PC-9 (cell line): ENCODE measurements at regions not wholly inside any gene's neighbourhood (a gene's known extent, or its start where the extent isn't known, plus 50 kb on each side); places are given as distances from the start of the nearest gene placed in this dataset.

Source experiments
- BruUV-seq: library from RNA; stranded (reverse); fragments of 400-500 nt; replicated peaks from 2 replicates; lab custom pipeline; 2021; lab: Mats Ljungman, UMichigan
- CTCF ChIA-PET: fragments of 300-600 bp; sonication (Branson Sonifier 250); formaldehyde crosslinking; loops from one replicate; lab custom pipeline; 2022; ENCODE audit warnings: antibody characterized with exemption; lab: Charles Lee
- POLR2A ChIA-PET: fragments of 300-600 bp; sonication (Branson Sonifier 250); formaldehyde crosslinking; loops from one replicate; lab custom pipeline; 2022; ENCODE audit warnings: antibody characterized with exemption; ENCODE audit not compliant: unreplicated experiment; lab: Charles Lee
- DNase-seq, 2 experiments: peaks; one replicate each; pipeline versions ENCODE4 v3.0.0 to v3.0.0-alpha.2; 2015 to 2022; ENCODE audit warnings: mixed read lengths in 1 of 2
- H2AFZ ChIP-seq: fragments of 200-600 bp; sonication (generic); 2 replicates; pipeline ENCODE4 v1.8.1; 2017; ENCODE audit warnings: antibody characterized with exemption
- H3F3A ChIP-seq: fragments of 200-600 bp; sonication (generic); 2 replicates; pipeline ENCODE4 v1.8.1; 2017; ENCODE audit warnings: antibody characterized with exemption, mild to moderate bottlenecking, low read depth; ENCODE audit not compliant: insufficient read depth
- H3K27ac ChIP-seq: fragments of 200-600 bp; sonication (generic); 2 replicates; pipeline ENCODE4 v1.6.1; 2016; ENCODE audit warnings: mixed run types
- H3K27me3 ChIP-seq: fragments of 200-600 bp; sonication (generic); 2 replicates; pipeline ENCODE4 v1.6.1; 2016; ENCODE audit warnings: low read depth, mixed run types; ENCODE audit not compliant: insufficient read depth
- H3K36me3 ChIP-seq: fragments of 200-600 bp; sonication (generic); 2 replicates; pipeline ENCODE4 v1.6.1; 2016; ENCODE audit warnings: low read depth, mixed run types
- H3K4me1 ChIP-seq: fragments of 200-600 bp; sonication (generic); replicated peaks from 2 replicates; pipeline ENCODE4 v1.6.1; 2016; ENCODE audit warnings: mixed run types; ENCODE audit not compliant: insufficient read depth
- H3K4me2 ChIP-seq: fragments of 200-600 bp; sonication (generic); 2 replicates; pipeline ENCODE4 v1.6.1; 2017; ENCODE audit warnings: mixed run types
- H3K4me3 ChIP-seq: fragments of 200-600 bp; sonication (generic); 2 replicates; pipeline ENCODE4 v1.6.1; 2016; ENCODE audit warnings: mixed run types
- H3K79me2 ChIP-seq: fragments of 200-600 bp; sonication (generic); 2 replicates; pipeline ENCODE4 v1.6.1; 2017; ENCODE audit warnings: low read depth, mixed run types
- H3K9me2 ChIP-seq: fragments of 200-600 bp; sonication (generic); 2 replicates; pipeline ENCODE4 v1.8.1; 2017; ENCODE audit warnings: mild to moderate bottlenecking; ENCODE audit not compliant: insufficient read depth
- H3K9me3 ChIP-seq: fragments of 200-600 bp; sonication (generic); 2 replicates; pipeline ENCODE4 v1.8.1; 2016; ENCODE audit warnings: low read depth; ENCODE audit not compliant: insufficient read depth
- H4K20me1 ChIP-seq: fragments of 200-600 bp; sonication (generic); 2 replicates; pipeline ENCODE4 v1.8.1; 2017; ENCODE audit not compliant: insufficient read depth
- EZH2 ChIP-seq: fragments of 200-600 bp; sonication (generic); IDR thresholded peaks from 2 replicates; pipeline ENCODE4 v1.8.0; 2017; ENCODE audit warnings: antibody characterized with exemption, low read depth
- intact Hi-C: fragments of 100-400 bp; cut with micrococcal nuclease; formaldehyde crosslinking; loops from one replicate; pipeline ENCODE4 v1.10.0; 2022; ENCODE audit not compliant: unreplicated experiment
- TF ChIP-seq, protein P1 (sequence below): fragments of 200-600 bp; sonication (generic); conservative IDR thresholded peaks from 2 replicates; pipeline ENCODE4 v1.6.1; 2017; ENCODE audit warnings: mixed run types, antibody characterized with exemption, mild to moderate bottlenecking, moderate library complexity

DNA sequence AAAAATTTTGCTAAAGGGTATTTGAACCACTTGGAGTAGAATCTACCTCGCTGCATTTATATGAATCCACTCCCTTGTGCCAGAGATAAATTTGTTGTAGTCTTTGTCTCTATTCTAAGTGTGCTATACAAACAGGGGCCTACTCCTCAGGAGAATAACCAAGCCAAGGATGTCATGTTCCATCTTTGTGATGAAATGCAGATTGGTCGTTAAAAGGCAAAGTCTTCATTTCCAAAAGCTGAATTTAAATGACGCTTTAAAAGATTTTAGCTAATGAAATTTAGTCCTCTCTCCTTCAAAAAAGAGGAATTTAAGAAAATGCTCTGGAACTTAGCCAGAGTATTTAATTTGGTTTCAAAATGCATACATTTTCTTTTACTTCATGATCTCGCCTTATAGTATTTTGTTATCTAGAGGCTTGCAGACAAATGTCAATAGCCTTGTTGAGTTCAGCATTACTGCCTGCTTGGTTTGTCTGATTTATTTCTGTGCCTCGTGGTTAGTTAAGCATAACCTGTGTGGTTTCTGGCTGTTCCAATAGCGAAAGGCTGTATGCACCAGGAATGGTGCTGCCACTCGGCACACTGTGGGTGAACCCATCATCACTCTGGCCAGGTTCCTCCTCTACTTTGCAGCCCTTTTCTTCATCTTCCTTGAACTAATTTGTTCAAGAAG, 417.6 kb downstream of the ZNF521 start:
- no peaks in the 10 kb centered on the region for H3K27me3 ChIP-seq
- POLR2A ChIA-PET: no interaction called here
- no peak for TF ChIP-seq EZH2
- no peaks in the 10 kb centered on the region for H3K9me2 ChIP-seq
- CTCF ChIA-PET: no interaction called here
- no peaks in the 10 kb centered on the region for H3K79me2 ChIP-seq
- no TSS peak for BruUV-seq
- intact Hi-C loops: no loop called here
- H3K4me3 ChIP-seq: no peak overlapping the region
- H4K20me1 ChIP-seq: no peaks in the 10 kb centered on the region
- H2AFZ ChIP-seq: no peak overlapping the region
- no peak overlapping the region for H3K4me2 ChIP-seq
- no peaks in the 10 kb centered on the region for H3K9me3 ChIP-seq
- H3F3A ChIP-seq: no peaks in the 10 kb centered on the region
- H3K4me1 ChIP-seq: no peaks in the 10 kb centered on the region
- no peak for DNase-seq
- no peak overlapping the region for H3K27ac ChIP-seq
- no peaks in the 10 kb centered on the region for H3K36me3 ChIP-seq

DNA sequence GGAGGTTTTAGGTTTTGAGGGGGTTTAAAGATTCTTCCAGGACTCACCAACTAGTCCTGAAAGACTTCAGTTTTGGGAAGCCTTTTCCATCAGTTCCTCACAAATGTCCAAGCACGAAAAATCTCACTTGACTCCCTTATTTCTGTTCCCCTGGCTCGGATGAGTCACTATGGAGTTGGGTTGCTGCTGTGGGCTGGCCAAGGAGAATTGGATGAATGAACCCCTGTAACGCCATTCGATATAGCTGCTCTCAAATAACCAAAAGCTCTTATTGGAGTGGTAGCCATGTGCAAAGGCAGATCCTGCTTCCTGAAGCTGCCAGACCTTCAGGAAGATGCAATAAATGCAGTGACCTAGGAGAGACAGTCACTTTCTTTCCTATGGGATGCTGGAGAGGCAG, 417.0 kb downstream of the ZNF521 start:
- no peaks in the 10 kb centered on the region for H3K4me1 ChIP-seq
- no peaks in the 10 kb centered on the region for H3F3A ChIP-seq
- DNase-seq: no peak
- H3K27ac ChIP-seq: no peak overlapping the region
- H3K4me3 ChIP-seq: no peak overlapping the region
- no peaks in the 10 kb centered on the region for H3K9me3 ChIP-seq
- intact Hi-C loops: no loop called here
- no peaks in the 10 kb centered on the region for H3K27me3 ChIP-seq
- H3K36me3 ChIP-seq: no peaks in the 10 kb centered on the region
- POLR2A ChIA-PET: no interaction called here
- no peaks in the 10 kb centered on the region for H3K9me2 ChIP-seq
- no TSS peak for BruUV-seq
- CTCF ChIA-PET: no interaction called here
- no peaks in the 10 kb centered on the region for H3K79me2 ChIP-seq
- TF ChIP-seq, protein P1, sequence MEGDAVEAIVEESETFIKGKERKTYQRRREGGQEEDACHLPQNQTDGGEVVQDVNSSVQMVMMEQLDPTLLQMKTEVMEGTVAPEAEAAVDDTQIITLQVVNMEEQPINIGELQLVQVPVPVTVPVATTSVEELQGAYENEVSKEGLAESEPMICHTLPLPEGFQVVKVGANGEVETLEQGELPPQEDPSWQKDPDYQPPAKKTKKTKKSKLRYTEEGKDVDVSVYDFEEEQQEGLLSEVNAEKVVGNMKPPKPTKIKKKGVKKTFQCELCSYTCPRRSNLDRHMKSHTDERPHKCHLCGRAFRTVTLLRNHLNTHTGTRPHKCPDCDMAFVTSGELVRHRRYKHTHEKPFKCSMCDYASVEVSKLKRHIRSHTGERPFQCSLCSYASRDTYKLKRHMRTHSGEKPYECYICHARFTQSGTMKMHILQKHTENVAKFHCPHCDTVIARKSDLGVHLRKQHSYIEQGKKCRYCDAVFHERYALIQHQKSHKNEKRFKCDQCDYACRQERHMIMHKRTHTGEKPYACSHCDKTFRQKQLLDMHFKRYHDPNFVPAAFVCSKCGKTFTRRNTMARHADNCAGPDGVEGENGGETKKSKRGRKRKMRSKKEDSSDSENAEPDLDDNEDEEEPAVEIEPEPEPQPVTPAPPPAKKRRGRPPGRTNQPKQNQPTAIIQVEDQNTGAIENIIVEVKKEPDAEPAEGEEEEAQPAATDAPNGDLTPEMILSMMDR: no peak
- no peak for TF ChIP-seq EZH2
- no peaks in the 10 kb centered on the region for H4K20me1 ChIP-seq
- H3K4me2 ChIP-seq: no peak overlapping the region
- H2AFZ ChIP-seq: no peak overlapping the region

DNA sequence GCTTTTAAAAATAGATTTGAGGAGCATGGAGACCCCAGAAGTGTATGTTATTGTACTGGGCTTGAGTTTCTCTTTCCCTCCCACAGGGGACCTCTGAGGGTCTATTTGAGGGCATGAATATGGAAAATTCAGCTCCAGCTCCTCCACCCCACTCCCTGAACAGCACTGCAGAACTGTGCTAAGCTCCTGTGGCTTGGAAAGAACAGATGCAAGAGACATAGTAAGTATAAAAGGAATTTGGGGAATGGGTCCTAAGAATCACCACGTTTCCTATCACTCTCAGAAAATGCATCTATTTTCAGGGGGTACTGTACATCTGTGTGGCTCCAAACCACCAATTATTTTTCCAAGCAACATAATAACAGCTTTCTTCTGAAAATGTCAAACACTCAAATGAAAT, 416.1 kb downstream of the ZNF521 start:
- H4K20me1 ChIP-seq: no peaks in the 10 kb centered on the region
- H3K9me2 ChIP-seq: no peaks in the 10 kb centered on the region
- no peak overlapping the region for H3K27ac ChIP-seq
- no peaks in the 10 kb centered on the region for H3K79me2 ChIP-seq
- POLR2A ChIA-PET: no interaction called here
- intact Hi-C loops: no loop called here
- no peak overlapping the region for H3K4me2 ChIP-seq
- no peaks in the 10 kb centered on the region for H3K9me3 ChIP-seq
- H3K27me3 ChIP-seq: no peaks in the 10 kb centered on the region
- DNase-seq: no peak
- H3F3A ChIP-seq: no peaks in the 10 kb centered on the region
- no TSS peak for BruUV-seq
- no peak for TF ChIP-seq EZH2
- TF ChIP-seq, protein P1: no peak
- H3K36me3 ChIP-seq: no peaks in the 10 kb centered on the region
- H3K4me1 ChIP-seq: no peaks in the 10 kb centered on the region
- CTCF ChIA-PET: no interaction called here
- no peak overlapping the region for H3K4me3 ChIP-seq
- H2AFZ ChIP-seq: no peak overlapping the region

DNA sequence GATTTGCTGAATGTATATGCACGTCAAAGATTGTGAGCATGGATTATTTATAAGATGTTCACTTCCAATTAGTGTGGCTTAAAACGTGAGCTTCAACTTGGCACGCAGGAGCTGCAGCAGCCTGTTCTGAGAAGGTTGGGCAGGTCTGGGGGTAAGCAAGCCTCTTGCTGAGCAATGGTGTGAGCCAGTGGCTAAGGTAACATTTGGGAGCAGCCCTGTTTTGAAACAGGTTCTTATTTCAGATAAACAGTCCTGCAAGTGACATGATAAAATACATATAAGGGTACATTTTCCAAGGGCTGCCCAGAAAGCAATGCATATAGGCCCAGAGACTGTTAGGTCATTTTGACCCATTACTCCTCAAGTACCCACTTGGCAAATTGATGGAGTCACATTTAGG, 415.3 kb downstream of the ZNF521 start:
- DNase-seq: no peak
- CTCF ChIA-PET: no interaction called here
- POLR2A ChIA-PET: no interaction called here

More for the DNA sequence above, 415.3 kb downstream of the ZNF521 start:
- Histone ChIP-seq H3K9me3 (no peaks in the 10 kb centered on the region), H3F3A (no peaks in the 10 kb centered on the region), H4K20me1 (no peaks in the 10 kb centered on the region), H3K4me2 (no peak overlapping the region), H3K4me3 (no peak overlapping the region), H3K27me3 (no peaks in the 10 kb centered on the region), H2AFZ (no peak overlapping the region), H3K27ac (no peak overlapping the region), H3K9me2 (no peaks in the 10 kb centered on the region), H3K4me1 (no peaks in the 10 kb centered on the region), H3K36me3 (no peaks in the 10 kb centered on the region), H3K79me2 (no peaks in the 10 kb centered on the region)
- no TSS peak for BruUV-seq
- intact Hi-C loops: no loop called here
- TF ChIP-seq, protein P1: no peak
- no peak for TF ChIP-seq EZH2
